CD4-positive, alpha-beta T cell treated with Interferon alpha-2 for 1 hour (primary cell): ENCODE measurements at regions not wholly inside any gene's neighbourhood (a gene's known extent, or its start where the extent isn't known, plus 50 kb on each side); places are given as distances from the start of the nearest gene placed in this dataset.
"Not testable (repeated sequence)": the region's sequence is repeated elsewhere in the genome, so short reads cannot be mapped to it uniquely, and the experiment has no call there.

Experiments
- DNase-seq, 2 donors: peaks; one replicate each; pipeline ENCODE4 v3.0.0-alpha.2; 2020 to 2022

DNA sequence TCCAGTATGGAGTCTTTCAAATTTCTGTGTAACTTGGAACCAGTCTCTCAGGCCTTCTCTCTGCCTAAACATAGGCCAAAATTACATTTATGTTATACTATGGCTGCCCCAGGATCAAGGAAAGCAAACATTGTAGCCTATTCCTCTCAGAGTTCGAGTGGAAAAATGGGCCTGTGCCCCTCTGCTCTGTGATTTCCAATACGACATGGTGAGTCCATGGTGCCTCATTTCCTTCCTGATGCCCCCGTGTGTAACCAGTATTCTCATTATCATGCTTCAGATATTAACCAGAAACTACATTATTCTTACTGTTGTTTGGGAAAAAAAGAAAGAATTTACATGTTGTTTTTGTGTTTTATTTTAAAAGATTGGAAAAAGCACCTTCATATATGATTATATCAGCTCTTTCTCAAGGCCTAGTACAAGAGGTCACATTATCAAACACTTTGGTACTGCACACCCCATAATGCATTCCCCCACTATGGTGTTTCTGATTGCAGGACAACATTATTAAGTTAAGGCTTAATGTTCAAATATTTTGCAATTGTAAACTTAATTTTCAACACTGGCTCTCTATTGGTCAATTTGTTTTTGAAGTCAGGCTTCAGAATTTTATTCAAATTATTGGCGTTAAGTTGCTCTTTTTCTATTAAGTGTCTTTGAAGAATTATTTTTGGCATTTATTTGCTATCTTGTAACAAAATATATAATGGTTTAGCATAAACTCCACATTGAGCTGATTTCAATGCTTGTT lies 151.8 kb upstream of the SLC27A6 start:
- DNase-seq, result no peak

DNA sequence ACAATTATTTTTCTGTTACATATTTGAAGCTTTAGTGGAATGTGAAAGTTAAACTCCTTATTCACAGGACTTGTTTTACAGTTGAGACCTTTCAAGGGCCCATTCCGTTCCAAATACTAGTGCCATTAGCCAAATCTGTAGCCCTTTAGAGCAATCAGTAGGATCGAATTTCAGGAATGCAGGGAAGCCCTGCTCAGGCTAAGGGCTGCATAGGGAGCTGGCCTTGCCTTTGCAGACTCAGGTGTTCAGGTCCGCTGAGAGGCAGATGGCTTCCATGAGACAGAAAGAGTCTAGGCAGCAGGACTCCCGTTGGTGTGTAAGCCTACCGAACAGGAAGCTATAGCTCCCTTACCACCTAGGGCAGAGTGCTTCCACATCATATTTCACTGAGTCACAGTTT lies 150.1 kb upstream of the SLC27A6 start:
- no peak for DNase-seq

DNA sequence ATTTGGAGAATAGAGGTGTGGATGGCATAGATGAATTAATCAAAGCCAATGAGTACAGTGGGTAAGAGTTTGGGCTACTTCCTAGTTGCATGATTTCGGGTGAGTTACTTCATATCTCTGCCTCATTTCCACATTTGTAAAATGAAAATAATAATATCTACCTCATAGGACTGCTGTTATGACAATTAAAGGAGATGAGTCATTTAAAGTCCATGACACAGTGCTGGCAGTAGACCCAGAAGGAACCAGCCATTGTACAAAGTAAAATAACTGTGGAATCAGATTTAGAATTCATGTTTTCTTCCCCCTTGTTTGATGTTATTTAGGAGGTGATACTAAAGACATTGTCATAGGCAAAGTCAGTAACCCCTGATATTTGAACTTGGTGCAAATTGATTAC lies 139.5 kb upstream of the SLC27A6 start:
- DNase-seq, result no peak

DNA sequence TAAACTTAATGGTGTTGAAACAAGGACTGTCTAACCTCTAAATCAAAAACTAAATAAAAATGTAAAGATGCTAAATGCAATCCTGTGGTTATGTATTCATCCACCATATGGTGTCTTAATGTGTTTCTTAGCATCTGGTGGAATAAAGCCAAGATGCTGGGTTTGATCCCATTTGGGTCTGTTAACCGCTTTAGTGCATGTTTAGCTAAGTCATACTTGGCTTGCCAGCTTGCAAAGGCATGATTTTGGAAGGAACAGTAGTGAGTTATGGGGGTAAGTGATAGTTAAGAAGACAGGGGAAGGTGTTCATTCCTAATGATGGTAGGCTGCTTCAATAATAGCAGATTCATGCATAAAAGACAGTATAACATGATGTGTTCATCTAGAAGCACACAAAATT lies 139.0 kb upstream of the SLC27A6 start:
- no peak for DNase-seq

DNA sequence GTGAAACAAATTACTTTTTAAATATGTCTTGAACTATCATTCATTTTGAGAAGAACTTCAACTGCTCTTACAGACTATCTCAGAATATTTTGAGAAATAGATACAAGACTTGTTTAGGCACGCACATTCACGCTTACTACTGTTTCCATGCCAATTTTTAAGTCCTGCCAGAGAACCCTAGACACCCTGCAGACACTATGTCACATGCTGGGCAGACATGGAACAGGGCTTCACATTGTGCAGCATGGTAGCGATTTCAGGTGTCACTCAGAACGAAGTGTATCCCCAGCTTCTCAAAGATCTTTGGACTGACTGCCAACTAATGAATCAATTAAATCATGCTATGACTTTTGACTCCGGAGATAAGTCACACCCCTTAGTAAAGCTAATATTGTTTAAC lies 128.7 kb upstream of the SLC27A6 start:
- no peak for DNase-seq

DNA sequence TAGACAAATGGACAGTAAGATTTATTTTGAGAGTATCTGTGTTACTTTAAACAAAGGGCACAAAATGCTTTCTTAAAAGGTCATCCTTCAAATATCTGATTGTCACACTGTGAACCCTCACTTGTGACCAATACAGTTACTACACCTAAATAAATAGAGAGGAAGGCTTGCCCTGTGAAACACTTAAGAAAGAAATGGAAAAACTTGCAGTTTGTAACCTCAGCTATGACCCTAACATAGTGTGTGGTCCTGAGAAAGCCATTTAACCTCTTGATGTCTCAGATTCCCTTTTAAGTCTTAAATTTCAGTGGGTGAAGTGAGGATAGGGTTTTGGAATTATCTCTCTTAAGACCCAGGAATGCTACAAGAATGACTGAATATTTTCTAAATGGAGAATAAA lies 126.7 kb upstream of the SLC27A6 start:
- DNase-seq, result no peak

DNA sequence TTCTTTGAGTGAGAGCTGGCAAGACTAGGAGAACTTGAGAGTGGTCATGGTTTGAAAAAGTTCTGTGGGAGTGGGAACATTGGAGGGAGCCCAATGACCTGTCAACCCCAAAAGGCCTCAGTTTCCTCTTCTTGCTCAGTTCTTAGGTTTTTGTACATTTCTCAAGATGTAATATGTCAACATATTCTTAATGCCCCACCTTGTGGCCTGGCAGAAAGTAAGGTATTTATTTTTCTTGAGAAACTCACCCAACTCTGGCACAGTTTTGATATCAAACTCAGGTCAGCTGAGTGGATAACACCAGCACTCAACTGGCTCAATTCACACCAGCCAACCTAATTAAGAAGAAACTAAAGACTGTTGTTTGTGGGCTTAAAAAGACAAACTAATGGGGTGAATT lies 123.0 kb upstream of the SLC27A6 start:
- DNase-seq, result no peak

DNA sequence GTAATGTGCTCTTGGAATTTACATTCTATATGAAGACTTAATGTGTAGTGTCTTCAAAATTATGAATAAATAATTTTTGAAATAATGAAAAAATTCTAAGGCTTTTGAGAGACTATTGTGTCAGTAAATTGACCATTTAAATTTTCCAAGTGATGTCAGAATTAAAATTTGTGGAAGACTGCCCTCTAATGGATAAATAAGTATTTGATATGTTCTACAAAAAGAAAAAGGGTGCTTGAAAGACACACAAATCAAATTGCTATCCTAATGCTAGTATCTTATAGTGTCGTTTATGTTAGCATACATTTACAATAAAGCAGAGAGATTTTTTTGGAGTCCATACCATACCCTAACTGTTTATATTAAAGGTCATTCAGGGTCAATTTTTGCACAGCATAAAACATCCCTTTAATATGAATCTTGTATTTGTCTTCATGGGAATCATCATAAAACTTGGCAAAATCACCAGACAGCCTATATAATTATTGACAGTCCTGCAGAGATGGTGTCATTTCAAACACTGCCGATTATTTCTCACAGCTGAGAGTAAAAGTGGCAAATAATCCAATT lies 120.8 kb upstream of the SLC27A6 start:
- no peak for DNase-seq

DNA sequence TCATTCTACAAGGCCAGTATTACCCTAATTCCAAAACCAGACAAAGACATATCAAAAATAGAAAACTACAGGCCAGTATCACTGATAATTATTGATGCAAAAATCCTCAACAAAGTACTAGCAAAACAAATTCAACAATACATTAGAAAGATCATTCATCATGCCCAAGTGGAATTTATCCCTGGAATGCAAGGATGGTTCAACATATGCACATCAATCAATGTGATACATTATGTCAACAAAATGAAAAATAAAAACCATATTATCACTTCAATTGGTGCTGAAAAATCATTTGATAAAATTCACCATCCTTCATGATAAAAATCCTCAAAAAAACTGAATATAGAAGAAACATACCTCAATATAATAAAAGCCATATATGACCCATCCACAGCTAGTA lies 115.2 kb upstream of the SLC27A6 start:
- no peak for DNase-seq

DNA sequence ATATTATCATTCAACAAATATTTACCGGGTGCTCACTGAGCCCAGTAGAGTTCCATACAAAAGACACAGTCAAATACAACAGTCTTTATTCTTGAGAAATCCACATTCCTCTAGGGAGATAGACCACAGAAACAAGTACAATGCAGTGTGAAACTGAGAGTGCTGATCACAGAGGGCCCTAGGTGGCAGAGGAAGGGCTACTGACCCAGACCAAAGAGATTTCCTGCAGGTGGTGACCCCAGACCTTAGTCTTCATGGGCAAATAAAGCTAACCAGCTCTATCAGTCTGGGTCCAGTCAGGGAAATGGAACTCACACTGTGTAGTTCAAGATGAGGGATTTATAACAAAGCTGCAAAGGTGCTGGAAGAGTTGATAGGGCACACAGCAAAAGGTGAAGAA lies 110.4 kb upstream of the SLC27A6 start:
- no peak for DNase-seq

DNA sequence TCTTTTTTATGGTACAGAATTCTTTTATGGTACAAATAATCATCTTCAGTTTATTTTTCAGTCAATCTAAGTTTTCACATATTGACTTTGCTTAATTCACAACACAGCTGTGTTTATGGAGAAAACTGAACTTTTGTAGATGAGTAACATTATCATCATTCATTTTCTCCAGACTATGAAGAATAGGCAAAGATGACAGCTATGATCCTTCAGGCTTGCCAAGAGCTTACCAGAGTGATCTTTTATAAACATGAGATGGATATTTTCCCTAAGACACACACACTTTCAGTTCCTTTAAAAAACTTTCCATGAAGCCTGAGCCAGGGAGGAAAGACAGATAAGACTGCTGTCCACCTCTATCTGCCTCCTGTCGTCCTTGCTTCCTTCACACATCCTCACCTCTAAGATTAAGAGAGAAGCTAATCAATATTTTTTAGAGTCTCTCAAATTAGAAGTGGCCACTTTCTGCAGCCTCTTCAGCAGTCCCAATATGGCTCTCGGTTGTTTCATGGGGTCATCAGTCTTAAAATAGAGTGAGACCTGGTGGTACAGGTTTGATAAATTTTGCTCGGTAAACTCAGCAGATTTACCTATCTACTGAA lies 108.1 kb upstream of the SLC27A6 start:
- DNase-seq, result no peak

DNA sequence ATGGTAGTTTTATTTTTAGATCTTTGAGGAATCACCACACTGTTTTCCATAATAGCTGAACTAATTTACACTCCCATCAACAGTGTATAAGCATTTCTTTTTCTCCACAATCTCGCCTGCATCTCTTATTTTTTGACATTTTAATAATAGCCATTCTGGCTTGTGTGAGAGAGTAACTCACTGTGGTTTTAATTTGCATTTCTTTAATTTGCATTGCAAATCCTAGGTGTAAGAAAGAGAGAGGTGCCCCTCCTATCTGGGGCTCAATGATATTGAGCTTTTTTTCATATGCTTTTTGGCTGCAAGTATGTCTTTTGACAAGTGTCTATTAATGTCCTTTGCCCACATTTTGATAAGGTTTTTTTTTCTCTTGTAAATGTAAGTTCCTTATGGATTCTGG lies 106.3 kb upstream of the SLC27A6 start:
- no peak for DNase-seq

DNA sequence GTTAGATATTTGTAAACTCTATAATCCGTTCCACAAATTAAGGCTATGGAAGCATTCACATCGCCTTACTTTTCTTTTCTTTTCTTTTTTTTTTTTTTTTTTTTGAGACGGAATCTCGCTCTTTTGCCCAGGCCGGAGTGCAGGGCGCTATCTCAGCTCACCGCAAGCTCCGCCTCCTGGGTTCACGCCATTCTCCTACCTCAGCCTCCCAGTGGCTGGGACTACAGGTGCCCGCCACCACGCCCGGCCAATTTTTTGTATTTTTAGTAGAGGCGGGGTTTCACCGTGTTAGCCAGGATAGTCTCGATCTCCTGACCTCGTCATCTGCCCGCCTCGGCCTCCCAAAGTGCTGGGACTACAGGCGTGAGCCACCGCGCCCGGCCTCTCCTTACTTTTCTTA lies 104.1 kb upstream of the SLC27A6 start:
- DNase-seq, result not testable (repeated sequence)

DNA sequence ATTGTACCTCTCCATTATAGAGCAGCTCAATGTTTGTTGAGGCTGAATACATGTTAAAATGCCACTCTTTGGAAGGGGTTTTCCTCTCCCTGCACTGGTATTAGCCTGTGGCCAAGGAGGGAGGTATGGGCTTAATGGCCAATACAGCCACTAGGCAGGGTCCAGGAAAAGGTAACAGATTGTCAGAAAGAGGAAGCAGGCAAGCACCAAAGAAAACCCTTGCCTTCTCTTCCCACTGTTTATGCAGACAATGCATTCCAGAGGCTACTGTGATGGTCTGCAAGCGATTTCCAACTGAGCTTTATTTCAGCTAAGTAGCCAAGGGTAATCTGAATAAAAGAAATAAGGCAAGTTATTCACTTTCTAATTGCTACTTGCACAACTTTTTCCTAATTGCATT lies 95.3 kb upstream of the SLC27A6 start:
- DNase-seq, result no peak

DNA sequence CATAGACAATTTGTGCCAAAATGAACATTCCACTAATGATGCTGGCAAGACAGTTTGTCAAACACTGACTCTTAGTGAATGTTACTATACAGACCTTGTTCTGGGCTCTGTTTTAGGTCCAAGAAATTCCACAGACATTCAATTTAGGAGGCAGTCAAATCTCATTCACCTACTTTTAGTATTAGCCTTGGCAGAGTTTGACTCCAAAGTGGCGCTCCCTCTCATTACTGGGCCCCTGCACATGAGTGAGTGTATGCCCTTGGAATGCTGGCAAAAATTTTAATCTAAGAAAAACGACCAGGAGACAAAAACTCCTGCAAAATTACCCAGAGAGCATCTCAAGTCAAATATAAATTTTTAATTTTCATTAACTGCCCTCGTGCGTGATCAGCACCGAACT lies 94.9 kb upstream of the SLC27A6 start:
- no peak for DNase-seq

DNA sequence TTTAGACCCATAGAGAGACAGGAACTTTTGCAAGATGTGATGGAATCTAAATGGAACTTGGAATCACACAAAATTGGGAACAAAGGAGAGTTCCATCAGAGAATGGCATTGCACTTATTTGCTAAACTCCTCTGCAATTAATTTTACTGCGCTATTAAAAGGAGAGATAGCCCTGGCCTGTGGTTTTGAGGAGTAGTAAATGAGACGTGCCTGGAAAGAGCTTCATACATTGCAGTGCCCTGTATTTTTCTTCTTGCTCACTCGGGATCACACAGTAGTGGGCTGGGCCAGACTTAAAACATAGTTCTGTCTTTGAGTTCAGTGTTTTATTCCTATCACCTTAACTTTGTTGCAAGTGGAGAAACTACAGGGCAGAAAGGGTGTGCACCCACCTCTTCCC lies 94.4 kb upstream of the SLC27A6 start:
- no peak for DNase-seq

DNA sequence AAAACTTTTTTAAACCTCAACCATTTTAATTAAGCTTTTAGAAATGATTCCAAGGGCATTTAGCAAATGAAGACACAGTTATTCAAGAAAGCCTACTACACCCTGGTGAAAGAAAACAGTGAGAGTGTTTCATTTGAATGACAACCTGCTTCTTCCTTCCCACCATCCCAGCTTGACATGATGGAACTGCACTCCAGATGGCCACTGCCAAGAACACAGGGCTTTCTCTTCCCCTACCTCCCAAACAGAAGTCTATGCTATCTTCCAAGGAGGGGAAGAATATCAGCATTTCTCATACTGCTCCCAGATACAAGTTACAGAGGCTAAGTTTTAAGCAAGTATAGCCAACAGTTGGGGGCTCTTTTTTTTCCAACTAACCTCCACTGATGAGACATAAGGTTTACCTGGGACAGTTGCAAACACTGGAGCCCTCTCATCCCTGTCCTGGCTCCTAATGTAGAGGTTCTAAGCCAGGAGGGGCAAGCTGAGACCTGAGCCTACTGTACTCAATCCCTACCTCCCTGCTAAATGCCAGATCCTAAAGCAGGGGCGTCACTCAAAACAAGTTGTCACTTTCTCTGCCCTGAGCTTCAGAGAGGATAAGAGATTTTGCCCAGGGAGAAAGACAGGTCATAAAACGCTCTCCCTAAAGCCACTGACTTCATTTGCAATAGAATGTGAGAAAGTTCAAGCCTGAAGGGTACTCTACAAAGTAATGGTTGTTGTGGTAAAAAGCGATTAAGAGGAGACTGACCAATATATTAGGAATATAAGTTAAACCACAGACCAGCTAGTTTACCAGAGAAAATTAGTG lies 88.5 kb upstream of the SLC27A6 start:
- DNase-seq, result no peak

DNA sequence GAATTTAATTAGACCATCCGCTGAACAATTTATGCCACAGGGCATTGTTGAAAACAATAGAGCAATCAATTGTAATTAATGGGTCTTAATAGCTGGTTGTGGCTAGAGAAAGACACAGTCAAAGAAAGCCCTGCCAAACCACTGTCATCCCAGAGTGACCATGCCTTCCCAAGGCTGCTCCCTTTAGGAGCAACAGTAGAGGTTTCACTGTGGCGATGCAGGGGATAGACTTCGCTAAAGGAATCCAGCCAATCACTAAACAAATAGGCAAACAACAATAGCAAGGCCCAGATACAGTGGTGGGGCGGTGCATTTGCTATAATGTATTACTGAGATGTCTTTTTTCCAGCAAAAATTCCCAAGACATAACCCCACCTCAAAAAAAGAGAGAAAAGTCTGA lies 87.8 kb upstream of the SLC27A6 start:
- no peak for DNase-seq

DNA sequence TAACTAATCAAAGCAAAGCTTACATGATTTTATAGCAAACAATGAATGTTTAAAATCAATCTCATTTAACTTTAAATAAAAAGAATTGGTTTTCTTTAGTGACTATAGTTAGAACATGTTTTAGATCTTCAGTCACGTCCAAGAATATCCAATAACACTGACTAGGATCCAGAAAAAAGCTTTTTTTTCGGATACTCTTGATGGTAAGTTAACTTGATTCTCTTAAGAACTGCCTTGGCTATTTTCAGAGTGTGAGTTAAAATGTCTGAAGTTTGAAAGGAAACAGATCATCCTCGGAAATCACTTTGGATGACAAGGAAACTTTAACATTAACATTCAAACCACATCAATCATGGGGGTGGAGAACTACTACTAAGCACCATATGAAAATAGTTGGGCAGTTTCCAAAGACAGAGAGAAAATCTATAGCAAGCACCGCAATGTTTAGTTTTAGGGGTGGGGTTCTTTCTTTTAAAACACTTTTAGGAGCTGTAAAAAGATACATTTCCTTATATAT lies 83.7 kb upstream of the SLC27A6 start:
- DNase-seq, result no peak

DNA sequence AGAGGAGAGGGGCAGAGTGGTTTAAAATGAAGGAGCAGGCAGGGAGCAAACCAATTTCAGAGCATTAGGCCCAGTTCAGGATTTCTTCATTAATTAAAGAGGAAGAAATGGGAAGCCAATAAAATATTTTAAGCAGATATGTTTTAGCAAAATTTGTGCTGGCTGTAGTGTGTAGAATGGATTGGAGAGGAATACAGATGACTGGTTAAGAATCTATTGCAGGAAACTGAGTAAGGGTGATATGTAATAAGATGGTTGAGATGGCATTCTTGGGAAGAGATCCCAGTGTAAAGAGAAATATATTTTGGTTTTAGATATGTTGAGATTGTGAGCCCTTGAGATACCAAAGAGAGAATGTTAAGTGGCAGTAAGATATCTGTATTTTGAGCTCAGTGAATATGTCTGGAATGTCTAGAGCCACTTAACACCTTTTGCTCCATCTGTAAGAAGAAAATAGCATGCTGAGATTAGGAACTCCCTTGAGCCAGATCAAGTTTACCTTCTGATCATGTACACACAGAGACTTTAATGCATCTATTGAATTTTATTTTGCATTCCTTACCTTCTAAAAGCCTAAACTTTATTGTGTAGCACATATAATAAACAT lies 79.5 kb upstream of the SLC27A6 start:
- DNase-seq, result no peak

DNA sequence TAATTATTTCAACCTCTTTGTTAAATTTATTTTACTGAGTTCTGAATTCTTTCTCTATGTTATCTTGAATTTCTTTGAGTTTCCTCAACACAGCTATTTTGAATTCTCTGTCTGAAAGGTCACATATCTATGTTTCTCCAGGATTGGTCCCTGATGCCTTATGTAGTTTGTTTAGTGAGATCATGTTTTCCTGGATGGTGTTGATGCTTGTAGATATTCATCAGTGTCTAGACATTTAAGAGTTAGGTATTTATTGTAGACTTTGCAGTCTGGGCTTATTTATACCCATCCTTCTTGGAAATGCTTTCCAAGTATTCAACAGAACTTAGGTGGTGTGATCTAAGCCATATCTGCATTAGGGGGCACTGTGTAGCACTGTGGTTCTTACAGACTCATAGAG lies 70.2 kb upstream of the SLC27A6 start:
- DNase-seq, result no peak

DNA sequence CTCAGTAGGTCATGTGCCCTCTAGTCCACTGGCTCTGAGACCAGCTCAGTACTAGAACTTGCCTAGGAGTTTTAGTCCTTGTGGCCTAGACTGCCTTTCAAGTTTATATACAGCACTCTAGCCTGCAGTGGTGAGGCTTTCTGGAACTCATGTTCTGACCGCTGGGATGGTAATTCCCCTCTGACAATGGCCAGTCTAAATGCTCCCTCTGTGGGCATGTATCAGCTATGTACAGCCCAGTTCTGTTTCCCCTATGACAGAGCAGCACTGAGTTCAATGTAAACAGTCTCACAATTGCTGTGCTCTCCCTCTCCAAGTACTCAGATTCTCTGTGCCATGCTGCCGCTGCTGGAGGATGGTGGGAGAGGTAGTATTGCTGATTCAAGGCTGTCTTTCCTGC lies 68.6 kb upstream of the SLC27A6 start:
- no peak for DNase-seq

DNA sequence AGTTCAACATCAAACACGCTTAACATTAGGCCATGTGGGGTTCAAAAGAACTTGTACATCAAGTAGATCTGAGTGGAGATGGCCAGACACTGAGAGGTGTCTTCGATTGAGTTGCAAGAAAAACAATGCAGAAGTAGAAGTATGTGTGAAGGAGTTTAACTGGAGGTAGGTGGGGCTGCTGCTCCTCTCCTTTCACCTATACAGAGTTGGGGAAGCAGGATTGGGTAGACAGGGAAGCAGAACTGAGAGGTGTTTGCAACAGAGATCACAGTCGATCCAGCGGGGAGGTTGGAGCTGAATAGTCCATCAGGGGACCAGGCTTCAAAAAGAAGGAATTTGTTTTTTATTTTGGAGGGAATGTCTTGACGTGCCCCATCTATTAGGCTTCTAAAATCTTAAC lies 61.7 kb upstream of the SLC27A6 start:
- no peak for DNase-seq
